Esophagus squamous epithelium (tissue), 4 donors: ENCODE measurements at regions not wholly inside any gene's neighbourhood (a gene's known extent, or its start where the extent isn't known, plus 50 kb on each side); places are given as distances from the start of the nearest gene placed in this dataset.

Source experiments
- POLR2A ChIP-seq, 4 donors: fragments of 450-650 bp; IDR thresholded peaks; one replicate each; pipeline ENCODE4 v1.6.1; 2017; ENCODE audit warnings: antibody characterized with exemption in 4 of 4, mild to moderate bottlenecking in 4 of 4, moderate library complexity in 3 of 4
- TF ChIP-seq, protein P1 (sequence below), 6 experiments: fragments of 450-650 bp in 4 of 6; fragments of 200-600 bp in 2 of 6; sonication (generic) in 2 of 6; IDR thresholded peaks; one replicate each; pipeline ENCODE4 v1.5.1; 2016 to 2019; ENCODE audit warnings: antibody characterized with exemption in 6 of 6, mild to moderate bottlenecking in 4 of 6, moderate library complexity in 4 of 6

DNA sequence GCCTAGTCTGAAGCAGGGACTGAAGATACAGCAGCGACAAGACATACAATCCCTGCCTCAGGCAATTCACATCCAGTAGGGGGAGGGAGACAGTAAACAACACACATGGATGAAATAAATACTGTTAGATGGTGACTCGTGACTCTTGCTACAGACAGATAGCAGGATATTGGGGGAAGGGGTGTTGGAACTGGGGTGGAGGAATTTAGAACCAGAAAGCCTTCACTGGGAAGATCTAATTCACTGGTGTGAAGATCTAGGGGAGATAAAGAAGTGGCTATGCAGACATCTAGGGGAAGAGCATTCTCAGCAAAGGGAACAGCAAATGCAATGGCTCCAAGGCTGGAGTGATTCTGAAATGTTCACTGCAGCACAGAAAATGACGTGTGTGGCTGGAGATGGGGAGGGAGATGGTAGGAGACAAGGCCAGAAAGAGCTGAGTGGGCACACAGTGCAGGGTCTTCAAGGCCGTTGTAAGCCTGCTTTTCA lies 52.6 kb upstream of the TMEM163 start:
- TF ChIP-seq, protein P1, sequence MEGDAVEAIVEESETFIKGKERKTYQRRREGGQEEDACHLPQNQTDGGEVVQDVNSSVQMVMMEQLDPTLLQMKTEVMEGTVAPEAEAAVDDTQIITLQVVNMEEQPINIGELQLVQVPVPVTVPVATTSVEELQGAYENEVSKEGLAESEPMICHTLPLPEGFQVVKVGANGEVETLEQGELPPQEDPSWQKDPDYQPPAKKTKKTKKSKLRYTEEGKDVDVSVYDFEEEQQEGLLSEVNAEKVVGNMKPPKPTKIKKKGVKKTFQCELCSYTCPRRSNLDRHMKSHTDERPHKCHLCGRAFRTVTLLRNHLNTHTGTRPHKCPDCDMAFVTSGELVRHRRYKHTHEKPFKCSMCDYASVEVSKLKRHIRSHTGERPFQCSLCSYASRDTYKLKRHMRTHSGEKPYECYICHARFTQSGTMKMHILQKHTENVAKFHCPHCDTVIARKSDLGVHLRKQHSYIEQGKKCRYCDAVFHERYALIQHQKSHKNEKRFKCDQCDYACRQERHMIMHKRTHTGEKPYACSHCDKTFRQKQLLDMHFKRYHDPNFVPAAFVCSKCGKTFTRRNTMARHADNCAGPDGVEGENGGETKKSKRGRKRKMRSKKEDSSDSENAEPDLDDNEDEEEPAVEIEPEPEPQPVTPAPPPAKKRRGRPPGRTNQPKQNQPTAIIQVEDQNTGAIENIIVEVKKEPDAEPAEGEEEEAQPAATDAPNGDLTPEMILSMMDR (IDR thresholded peaks at IDR 0.05): no peak
- TF ChIP-seq POLR2A (IDR thresholded peaks at IDR 0.05): no peak
